HG02938 (cell line): ENCODE measurements at regions not wholly inside any gene's neighbourhood (a gene's known extent, or its start where the extent isn't known, plus 50 kb on each side); places are given as distances from the start of the nearest gene placed in this dataset.

Experiments
- ATAC-seq: cut with Tn5 transposase; IDR thresholded peaks from one replicate; pipeline ENCODE4 v1.9.1; 2021; ENCODE audit warnings: mild to moderate bottlenecking, moderate library complexity; ENCODE audit not compliant: unreplicated experiment

DNA sequence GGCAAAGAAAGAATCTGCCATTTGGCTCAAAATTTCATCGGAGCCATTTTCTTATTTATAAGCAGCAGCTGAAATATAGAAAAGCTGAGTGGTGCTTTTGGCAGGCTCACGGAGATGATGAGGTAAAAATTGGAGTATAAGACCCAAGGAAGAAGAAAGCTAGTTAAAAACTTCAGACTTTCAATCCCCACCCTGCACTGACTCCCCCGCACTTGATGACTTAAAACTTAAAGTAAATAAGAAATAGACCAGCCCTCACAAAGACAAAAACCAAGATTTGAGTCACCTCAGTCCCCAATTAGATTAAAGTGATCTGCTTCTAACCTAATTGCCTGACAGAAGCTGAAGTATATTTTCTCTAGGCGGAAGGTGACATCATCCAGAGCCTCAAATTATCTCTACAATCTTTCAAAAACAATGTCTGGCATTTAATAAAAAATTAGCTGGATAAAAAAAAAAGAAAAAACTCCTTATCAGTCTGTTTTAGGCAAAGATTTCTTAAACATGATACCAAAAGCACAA, 124.0 kb upstream of the PJA2 start:
- ATAC-seq = no peak

- ATAC-seq = no peak
These were observed 123.1 kb upstream of the PJA2 start for GRCh38 chr5:109532773-109533364.

GRCh38 chr5:109531262-109531661, 121.5 kb upstream of the PJA2 start:
- no peak for ATAC-seq

GRCh38 chr5:109529987-109530386, 120.2 kb upstream of the PJA2 start:
- ATAC-seq = no peak

DNA sequence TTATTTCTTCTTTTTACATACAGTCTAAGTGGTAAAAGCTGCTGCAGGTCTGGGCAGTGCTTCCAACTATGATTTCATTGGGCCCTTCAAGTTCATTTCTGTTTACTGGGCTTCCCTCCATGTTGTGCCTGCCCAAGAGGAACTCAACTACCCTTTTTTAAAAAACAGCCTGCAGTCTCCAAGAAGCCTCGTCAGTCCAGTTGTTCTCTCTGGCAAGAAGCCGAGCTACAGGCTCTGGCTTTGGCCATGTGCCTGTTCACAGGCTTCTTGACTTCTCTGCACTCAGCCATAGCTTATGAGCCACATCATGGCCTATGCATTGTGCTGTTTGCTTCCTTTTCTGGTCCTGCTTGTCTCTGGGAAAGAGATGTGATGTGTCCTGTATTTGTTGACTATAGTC, 119.7 kb upstream of the PJA2 start:
- no peak for ATAC-seq

GRCh38 chr5:109524555-109524954, 114.8 kb upstream of the PJA2 start:
- ATAC-seq = no peak

- ATAC-seq = no peak
These were observed 114.3 kb upstream of the PJA2 start for GRCh38 chr5:109524026-109524425.

DNA sequence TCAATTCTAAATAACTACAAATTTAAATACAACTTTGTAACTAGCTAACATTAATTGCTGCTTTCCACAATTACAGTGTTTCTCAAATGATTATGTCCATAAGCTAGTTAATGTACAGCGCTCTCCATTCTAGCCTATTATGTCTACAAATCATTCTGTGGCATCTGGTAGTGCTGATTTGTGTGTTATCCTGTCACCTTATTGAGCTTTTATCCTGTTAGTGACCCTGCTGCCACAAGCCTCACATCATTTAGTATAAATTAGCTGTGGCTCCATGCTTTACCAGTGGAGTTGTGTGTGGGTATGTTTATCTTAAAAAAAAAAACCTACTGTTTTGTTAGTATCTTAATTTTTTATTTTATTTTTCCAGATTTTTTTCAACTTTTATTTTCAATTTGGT, 112.6 kb upstream of the PJA2 start:
- ATAC-seq = no peak

DNA sequence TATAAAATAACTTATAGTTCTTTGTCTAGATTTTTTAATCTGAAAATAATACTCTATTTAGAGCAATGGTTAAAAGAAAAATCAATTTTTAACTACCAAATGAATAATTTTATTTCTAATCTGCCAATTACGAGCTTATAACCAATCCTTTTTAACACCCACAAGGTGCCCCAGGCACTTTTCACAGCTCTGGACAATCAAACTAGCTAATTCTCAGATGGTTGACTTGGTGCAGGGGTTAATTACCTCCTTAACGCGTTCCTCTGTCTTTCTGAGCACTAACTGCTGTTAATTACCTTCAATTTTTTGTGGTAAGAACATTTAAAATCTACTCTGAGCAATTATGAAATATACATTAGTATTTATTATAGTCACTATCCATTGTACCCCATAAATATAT, 109.6 kb upstream of the PJA2 start:
- ATAC-seq = no peak

DNA sequence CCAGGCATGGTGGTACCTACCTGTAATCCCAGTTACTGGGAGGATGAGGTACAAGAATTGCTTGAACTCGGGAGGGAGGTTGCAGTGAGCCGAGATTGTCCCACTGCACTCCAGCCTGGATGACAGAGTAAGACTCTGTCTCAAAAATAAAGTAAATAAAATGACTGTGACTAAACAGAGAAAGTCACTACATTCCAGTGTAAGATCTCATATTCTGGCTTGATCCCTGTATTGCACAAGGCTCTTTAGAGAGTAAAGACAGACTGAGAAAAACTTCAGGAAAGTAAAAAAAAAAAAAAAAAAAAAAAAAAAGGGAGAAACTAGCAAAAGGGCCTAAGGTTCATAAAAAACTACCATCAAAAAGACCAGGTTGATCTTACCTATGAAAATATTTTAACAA, 106.6 kb upstream of the PJA2 start:
- no peak for ATAC-seq

- no peak for ATAC-seq
These were observed 102.4 kb upstream of the PJA2 start for GRCh38 chr5:109511980-109512734.

GRCh38 chr5:109506556-109506955, 96.8 kb upstream of the PJA2 start:
- ATAC-seq = no peak

- no peak for ATAC-seq
These were observed 86.3 kb upstream of the PJA2 start for GRCh38 chr5:109496112-109496511.

DNA sequence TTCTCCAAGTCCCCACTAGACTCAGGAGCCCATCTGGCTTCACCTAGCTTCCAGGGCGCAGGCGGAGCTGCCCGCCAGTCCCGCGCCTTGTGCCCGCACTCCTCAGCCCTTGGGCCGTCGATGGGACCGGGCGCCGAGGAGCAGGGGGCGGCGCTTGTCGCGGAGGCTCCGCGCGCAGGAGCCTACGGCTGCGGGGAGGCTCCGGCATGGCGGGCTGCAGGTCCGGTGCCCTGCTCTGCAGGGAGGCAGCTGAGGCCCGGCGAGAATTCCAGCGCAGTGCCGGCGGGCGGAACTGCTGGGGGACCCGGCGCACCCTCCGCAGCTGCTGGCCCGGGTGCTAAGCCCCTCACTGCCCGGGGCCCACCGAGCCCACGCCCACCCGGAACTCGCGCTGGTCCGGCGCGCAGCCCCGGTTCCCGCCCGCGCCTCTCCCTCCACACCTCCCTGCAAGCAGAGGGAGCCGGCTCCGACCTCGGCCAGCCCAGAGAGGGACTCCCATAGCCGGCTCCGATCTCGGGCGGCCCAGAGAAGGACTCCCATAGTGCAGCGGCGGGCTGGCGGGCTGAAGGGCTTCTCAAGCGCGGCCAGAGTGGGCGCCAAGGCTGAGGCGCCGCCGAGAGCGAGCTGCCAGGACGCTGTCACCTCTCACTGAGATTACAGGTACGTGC, 78.1 kb upstream of the PJA2 start:
- no peak for ATAC-seq

DNA sequence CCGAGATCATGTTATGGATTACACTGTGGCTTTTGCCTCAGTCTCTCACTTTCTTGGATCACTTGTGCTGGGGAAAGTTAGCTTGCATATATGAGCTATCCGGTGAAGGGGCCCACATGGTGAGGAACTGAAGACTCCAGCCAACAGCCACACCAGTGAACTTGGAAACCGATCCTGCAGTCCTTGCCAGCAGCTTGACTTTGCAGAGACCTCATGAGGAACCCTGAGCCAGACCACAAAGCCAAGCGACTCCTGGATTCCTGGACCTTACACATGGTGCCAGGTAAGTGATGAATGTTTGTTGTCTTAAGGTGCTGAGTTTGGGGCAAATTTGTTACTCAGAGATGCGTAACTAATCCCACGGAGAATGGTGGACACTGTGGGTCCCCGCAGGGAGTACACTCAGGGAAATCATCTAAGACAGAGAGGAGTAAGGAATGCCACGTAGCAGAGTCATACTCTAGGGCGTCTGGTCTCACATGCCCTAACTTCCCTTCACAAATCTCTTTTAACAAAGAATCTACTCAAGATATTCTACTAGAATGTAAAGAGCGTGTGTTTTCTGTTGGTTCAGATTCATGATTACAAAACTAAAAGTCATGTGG, 76.5 kb upstream of the PJA2 start:
- ATAC-seq = no peak

- ATAC-seq = no peak
These were observed 75.3 kb upstream of the PJA2 start for GRCh38 chr5:109485030-109485429.

DNA sequence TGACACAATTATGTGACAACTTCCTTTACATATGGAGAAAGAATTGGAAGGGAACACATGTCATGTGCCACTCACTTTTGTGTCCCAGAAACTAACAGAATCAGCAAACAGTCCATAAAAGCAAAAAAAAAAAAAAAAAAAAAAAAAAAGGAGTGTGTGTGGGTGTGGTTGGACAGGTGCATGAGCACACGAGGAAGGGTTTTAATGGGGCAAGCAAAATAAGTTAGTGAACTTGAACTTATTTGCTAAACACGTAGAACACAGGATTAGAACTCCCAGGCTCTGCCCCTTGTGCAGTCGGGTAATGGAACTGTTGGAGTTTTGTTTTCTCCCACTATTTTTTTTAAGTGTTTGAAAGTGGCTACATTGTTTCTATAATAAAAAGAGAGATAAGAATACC, 74.8 kb upstream of the PJA2 start:
- ATAC-seq = no peak

DNA sequence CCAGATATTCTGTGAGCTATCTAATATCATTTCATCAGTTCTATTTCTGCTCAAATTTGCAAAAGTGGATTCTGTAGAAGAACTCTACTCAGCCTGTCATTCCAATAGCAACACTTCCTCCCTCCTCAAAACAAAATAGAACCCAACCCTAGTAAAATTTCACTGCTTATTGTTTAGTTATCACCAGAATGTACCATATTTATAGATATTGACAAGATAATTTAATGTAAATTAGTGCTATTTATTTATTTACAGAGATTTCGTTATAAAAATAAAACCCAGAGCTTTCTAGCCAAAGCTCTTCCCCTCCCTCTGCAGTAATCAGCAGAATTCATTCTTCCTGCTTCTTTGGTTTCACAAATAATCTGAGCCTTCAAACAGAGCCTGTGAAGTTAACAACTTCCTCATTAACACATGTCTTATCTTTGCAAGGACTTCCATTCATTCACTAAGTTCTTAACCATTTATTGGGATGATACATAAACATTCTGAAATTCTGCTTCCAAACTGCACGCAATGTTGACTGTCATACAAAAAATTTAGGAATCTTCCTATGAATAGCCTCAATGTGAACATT, 73.7 kb upstream of the PJA2 start:
- ATAC-seq = no peak

DNA sequence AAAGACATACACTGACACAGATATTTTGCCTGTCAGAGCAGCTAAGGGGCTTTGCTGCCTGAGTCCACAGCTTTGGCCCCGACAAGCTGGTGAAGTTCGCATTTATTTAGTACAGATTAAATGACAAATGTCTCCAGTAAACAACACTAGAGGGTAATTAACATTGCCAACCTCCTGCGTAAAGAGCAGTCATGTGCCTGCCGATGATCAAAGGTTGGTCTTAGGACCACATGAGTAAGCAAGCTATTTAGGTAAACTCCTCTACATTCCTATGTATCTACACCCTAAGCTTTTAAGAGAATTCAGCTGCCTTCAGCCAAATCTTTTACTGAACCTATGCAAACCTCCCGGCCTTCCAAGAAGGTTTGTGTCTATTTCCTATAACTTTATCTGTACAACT, 73.0 kb upstream of the PJA2 start:
- no peak for ATAC-seq

DNA sequence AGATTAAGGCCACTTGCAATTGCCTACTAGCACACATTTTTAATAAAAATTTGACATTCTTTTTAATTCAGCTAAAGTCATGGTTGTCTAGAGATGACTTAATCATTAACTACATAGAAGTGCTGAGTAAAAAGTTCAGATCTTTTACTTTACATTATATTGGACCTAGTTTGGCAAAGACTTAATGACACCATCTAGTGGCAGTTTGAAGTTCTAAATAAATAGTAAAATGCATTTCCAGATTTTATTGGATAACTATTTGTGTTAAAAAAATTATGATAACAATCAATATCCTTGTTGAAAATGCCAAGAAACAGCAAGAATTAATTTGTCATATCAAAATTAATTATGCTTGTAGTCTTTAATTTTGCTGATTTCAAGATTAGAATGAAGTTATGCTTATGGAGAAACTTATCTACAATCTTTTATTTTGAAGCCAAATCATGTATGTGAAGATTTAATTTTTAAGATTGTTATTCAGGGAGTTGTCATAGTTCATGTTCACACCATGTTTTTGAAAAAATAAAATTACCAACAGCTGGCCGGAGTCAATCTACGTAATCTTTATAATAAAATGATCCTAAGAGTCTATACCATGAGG, 69.6 kb upstream of the PJA2 start:
- ATAC-seq = no peak

DNA sequence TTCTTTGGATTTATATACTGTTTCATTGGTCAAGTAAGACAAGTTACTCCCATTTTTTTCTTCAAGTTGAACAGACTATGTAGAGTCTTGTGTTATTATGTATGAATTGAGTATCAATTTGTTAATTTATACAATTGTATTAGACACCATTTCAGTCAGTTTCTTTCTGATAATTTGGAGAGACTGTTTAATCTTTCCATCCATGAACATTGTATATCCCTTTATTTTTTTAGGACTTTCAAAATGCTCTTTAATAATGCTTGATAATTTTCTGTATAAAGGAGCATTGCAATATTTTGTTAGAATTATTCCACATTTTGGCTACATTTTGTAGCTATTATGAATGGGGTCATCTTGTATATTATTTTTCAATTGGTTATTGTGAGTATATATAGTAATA, 69.1 kb upstream of the PJA2 start:
- no peak for ATAC-seq
